ENCODE measurements at regions not wholly inside any gene's neighbourhood (a gene's known extent, or its start where the extent isn't known, plus 50 kb on each side); places are given as distances from the start of the nearest gene placed in this dataset.

DNA sequence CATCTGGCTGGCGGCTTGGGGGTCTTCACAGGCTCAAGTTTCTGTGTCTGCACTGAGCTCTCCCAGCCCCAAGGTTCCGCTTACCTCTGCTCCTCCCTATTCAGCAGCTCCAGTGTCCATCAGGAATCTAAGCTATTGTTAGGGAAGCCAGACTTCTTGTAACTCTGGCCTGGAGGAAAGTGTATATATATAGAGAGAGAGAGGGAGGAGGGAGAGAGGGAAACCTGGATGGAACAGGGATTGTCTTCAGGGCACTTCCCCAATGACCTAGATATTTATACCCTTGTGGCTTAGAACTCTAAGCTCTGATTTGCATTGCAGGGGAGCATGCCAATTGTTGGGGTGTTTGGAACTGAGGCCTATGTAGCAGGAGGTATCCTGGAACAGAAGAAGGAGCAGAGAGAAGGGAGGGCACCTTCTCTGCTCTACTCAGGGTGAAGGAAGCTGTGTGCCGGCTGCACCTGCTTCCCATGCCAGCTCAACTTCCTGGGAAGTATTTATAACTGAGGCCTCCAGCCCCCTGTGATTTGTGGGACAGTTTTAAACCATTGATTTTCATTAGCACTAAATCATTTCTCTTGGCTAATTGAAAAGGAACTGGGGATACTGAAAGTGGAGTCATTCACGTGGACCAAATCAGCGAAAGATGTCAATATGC is 70.9 kb downstream of the NAV1 start:
- no peak overlapping the region for H3K4me3 ChIP-seq (ENCODE audit: low read length in 2 of 2)
- H3K4me1 ChIP-seq (ENCODE audit: control insufficient read depth in 2 of 2, insufficient read depth in 2 of 2, low read length in 2 of 2), result peaks cover 0 to 3% of the 10 kb centered on the region in 2 donors

DNA sequence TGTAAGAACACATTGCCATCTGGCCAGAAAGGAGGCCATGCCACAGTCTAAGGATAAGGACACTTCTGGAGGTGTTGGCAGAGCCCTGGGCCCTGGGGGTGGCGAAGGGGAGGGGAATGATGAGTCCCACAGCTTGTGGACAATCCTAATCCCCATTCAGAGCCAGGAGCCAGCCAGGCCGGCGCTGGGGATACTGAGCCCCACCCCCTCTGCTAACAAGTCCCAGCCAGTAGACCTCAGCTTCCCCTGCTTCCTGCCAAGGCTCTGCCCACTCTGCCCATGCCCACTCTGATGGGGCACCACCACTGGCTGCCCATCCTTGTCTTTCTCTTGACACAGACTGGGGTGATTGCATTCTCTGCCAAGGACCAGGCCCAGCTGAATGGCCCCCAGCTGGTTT is 71.9 kb downstream of the NAV1 start:
- no peak overlapping the region for H3K9ac ChIP-seq (ENCODE audit: low read depth in 1 of 2, low read length in 2 of 2)
- H3K9me3 ChIP-seq (ENCODE audit: control insufficient read depth in 2 of 2, low read length in 2 of 2), result no peaks in the 10 kb centered on the region
- H3K36me3 ChIP-seq (ENCODE audit: control insufficient read depth in 2 of 2, insufficient read depth in 2 of 2, low read length in 2 of 2), result no peaks in the 10 kb centered on the region

More for the DNA sequence above, 70.9 kb downstream of the NAV1 start:
- Histone ChIP-seq H3K9ac (ENCODE audit: low read depth in 1 of 2, low read length in 2 of 2) (no peak overlapping the region), H3K27me3 (ENCODE audit: control insufficient read depth in 2 of 2, insufficient read depth in 2 of 2, low read length in 2 of 2) (no peaks in the 10 kb centered on the region), H3K9me3 (ENCODE audit: control insufficient read depth in 2 of 2, low read length in 2 of 2) (no peaks in the 10 kb centered on the region), H3K36me3 (ENCODE audit: control insufficient read depth in 2 of 2, insufficient read depth in 2 of 2, low read length in 2 of 2) (no peaks in the 10 kb centered on the region), H3K27ac (ENCODE audit: low read depth in 2 of 2, low read length in 2 of 2) (no peak overlapping the region)

DNA sequence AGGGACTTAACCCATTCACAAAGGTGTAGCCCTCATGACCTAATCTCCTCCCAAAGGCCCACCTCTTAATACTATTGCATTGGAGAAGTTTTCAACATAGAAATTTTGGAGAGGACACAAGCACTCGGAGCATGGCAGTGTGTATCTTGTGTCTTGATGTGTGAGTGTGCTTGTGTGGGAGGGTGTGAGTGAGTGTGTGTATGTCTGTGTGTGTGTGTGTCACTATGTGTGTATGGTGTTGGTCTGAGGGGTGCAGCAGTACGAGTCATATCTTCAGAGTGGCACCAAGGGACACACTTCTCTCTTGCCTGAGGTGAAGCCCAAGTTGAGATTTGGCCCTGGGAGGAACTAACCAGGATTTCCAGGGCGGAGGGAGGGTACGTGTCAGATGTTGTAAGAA is 73.7 kb downstream of the NAV1 start:
- H3K4me3 ChIP-seq (ENCODE audit: low read length in 2 of 2), result no peak overlapping the region
- H3K27me3 ChIP-seq (ENCODE audit: control insufficient read depth in 2 of 2, insufficient read depth in 2 of 2, low read length in 2 of 2), result no peaks in the 10 kb centered on the region
- no peak overlapping the region for H3K9ac ChIP-seq (ENCODE audit: low read depth in 1 of 2, low read length in 2 of 2)
- no peaks in the 10 kb centered on the region for H3K9me3 ChIP-seq (ENCODE audit: control insufficient read depth in 2 of 2, low read length in 2 of 2)
- H3K4me1 ChIP-seq (ENCODE audit: control insufficient read depth in 2 of 2, insufficient read depth in 2 of 2, low read length in 2 of 2), result no peaks in the 10 kb centered on the region
- no peaks in the 10 kb centered on the region for H3K36me3 ChIP-seq (ENCODE audit: control insufficient read depth in 2 of 2, insufficient read depth in 2 of 2, low read length in 2 of 2)
- no peak overlapping the region for H3K27ac ChIP-seq (ENCODE audit: low read depth in 2 of 2, low read length in 2 of 2)

More for the DNA sequence above, 71.9 kb downstream of the NAV1 start:
- peaks cover 0 to 3% of the 10 kb centered on the region in 2 donors for H3K4me1 ChIP-seq (ENCODE audit: control insufficient read depth in 2 of 2, insufficient read depth in 2 of 2, low read length in 2 of 2)
- H3K27me3 ChIP-seq (ENCODE audit: control insufficient read depth in 2 of 2, insufficient read depth in 2 of 2, low read length in 2 of 2), result no peaks in the 10 kb centered on the region
- no peak overlapping the region for H3K4me3 ChIP-seq (ENCODE audit: low read length in 2 of 2)
- H3K27ac ChIP-seq (ENCODE audit: low read depth in 2 of 2, low read length in 2 of 2), result no peak overlapping the region

DNA sequence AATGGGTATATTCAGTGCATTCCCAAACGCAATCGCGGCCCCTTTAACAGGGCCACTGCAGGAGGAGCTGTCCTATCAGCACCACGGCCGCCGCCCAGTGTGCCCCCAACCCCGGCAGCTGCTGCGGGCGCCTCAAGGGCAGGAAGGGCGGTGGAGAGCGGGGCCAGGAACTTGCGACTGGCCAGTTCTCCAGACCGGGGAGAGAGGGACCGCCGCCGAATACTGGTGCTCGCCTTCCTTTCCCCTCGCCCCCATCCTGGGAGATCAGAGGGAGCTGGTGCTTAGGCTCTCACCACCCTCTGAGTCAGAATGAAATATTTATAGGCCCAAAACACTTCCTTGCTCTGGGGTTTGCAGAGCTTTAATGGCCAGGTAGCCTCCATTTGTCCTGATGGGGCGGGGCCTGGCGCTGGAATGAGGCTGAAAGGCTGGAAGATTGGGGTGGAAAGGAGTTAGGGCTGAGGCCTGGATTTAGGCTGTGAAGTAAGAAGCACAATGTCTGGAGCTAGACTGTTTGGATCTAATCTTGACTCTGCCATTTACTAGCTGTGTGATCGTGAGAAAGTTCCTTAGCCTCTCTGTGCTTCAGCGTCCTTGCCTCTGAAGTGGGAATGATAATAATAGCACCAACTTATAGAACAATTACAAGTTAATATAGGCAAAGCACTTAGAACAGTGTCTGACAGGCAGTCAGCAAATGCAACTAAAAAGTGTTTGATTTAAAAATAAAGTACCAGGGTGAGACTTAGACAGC is 75.5 kb downstream of the NAV1 start:
- H3K9me3 ChIP-seq (ENCODE audit: control insufficient read depth in 2 of 2, low read length in 2 of 2), result no peaks in the 10 kb centered on the region
- H3K4me3 ChIP-seq (ENCODE audit: low read length in 2 of 2), result no peak overlapping the region

DNA sequence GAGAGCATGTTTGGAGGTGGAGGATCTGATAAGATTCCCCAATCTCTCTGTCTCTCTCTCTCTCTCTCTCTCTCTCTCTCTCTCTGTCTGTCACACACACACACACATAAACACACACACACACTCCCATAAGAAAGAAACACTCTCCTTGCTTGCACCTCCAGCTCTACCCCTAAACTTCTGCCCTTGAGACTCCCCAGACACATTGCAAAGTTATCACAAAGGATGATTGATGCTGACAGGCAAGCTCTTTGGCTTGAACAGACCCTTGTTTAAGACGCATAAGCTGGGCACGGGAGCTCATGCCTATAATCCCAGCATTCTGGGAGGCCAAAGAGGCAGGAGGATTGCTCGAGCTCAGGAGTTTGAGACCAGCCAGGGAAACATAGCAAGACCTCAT is 78.2 kb downstream of the NAV1 start:
- H3K4me3 ChIP-seq (ENCODE audit: low read length in 2 of 2), result no peak overlapping the region
- no peaks in the 10 kb centered on the region for H3K4me1 ChIP-seq (ENCODE audit: control insufficient read depth in 2 of 2, insufficient read depth in 2 of 2, low read length in 2 of 2)
- H3K36me3 ChIP-seq (ENCODE audit: control insufficient read depth in 2 of 2, insufficient read depth in 2 of 2, low read length in 2 of 2), result no peaks in the 10 kb centered on the region
- H3K27ac ChIP-seq (ENCODE audit: low read depth in 2 of 2, low read length in 2 of 2), result no peak overlapping the region
- no peak overlapping the region for H3K9ac ChIP-seq (ENCODE audit: low read depth in 1 of 2, low read length in 2 of 2)
- H3K27me3 ChIP-seq (ENCODE audit: control insufficient read depth in 2 of 2, insufficient read depth in 2 of 2, low read length in 2 of 2), result no peaks in the 10 kb centered on the region
- no peaks in the 10 kb centered on the region for H3K9me3 ChIP-seq (ENCODE audit: control insufficient read depth in 2 of 2, low read length in 2 of 2)

More for the DNA sequence above, 75.5 kb downstream of the NAV1 start:
- Histone ChIP-seq H3K36me3 (ENCODE audit: control insufficient read depth in 2 of 2, insufficient read depth in 2 of 2, low read length in 2 of 2) (no peaks in the 10 kb centered on the region), H3K4me1 (ENCODE audit: control insufficient read depth in 2 of 2, insufficient read depth in 2 of 2, low read length in 2 of 2) (no peaks in the 10 kb centered on the region), H3K9ac (ENCODE audit: low read depth in 1 of 2, low read length in 2 of 2) (no peak overlapping the region), H3K27me3 (ENCODE audit: control insufficient read depth in 2 of 2, insufficient read depth in 2 of 2, low read length in 2 of 2) (no peaks in the 10 kb centered on the region), H3K27ac (ENCODE audit: low read depth in 2 of 2, low read length in 2 of 2) (no peak overlapping the region)

DNA sequence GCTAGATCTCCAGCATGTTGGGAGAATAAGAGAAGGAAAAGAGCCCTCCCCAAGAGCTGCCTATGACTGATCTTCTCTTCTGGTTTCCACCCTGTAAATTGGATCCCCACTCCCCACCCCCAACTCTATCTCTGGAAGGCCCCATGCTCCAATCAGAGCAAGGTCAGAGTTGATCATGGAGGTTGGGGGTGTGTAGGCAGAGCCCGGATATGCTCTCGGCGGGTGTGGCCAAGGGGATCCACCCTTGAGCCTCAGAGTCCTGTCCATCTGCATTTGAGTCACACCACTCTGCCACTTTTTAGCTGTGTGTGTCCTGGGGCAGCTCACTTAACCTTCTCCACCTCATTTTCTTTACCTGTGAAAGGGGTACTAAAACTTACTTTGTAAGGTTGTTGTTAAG is 79.5 kb downstream of the NAV1 start:
- H3K36me3 ChIP-seq (ENCODE audit: control insufficient read depth in 2 of 2, insufficient read depth in 2 of 2, low read length in 2 of 2), result no peaks in the 10 kb centered on the region
- no peaks in the 10 kb centered on the region for H3K4me1 ChIP-seq (ENCODE audit: control insufficient read depth in 2 of 2, insufficient read depth in 2 of 2, low read length in 2 of 2)
- H3K9ac ChIP-seq (ENCODE audit: low read depth in 1 of 2, low read length in 2 of 2), result no peak overlapping the region
- no peak overlapping the region for H3K27ac ChIP-seq (ENCODE audit: low read depth in 2 of 2, low read length in 2 of 2)
- H3K4me3 ChIP-seq (ENCODE audit: low read length in 2 of 2), result no peak overlapping the region
- no peaks in the 10 kb centered on the region for H3K9me3 ChIP-seq (ENCODE audit: control insufficient read depth in 2 of 2, low read length in 2 of 2)
- no peaks in the 10 kb centered on the region for H3K27me3 ChIP-seq (ENCODE audit: control insufficient read depth in 2 of 2, insufficient read depth in 2 of 2, low read length in 2 of 2)

DNA sequence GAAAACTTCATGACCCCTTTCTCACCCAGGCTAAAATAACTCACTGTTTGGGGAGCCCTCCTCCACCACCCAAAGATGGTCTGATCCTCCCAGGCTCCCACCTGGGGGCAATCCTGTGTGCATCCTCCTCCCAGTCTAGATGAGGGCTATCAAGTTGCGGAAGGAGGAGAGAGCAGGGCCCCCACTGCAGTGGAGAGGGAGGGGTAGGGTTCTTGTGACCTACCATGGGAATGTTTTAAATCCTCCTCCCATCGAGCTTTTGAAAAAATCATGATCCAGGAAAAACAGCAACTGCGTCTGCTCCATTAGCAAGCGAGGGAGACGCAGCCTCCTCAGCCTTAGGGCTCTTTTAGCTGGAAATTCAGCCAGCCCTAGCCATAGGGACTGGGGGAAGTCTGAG is 80.0 kb downstream of the NAV1 start:
- no peaks in the 10 kb centered on the region for H3K27me3 ChIP-seq (ENCODE audit: control insufficient read depth in 2 of 2, insufficient read depth in 2 of 2, low read length in 2 of 2)
- peaks cover 0 to under 1% of the 10 kb centered on the region in 2 donors for H3K36me3 ChIP-seq (ENCODE audit: control insufficient read depth in 2 of 2, insufficient read depth in 2 of 2, low read length in 2 of 2)
- H3K9ac ChIP-seq (ENCODE audit: low read depth in 1 of 2, low read length in 2 of 2), result no peak overlapping the region
- no peaks in the 10 kb centered on the region for H3K4me1 ChIP-seq (ENCODE audit: control insufficient read depth in 2 of 2, insufficient read depth in 2 of 2, low read length in 2 of 2)
- H3K9me3 ChIP-seq (ENCODE audit: control insufficient read depth in 2 of 2, low read length in 2 of 2), result no peaks in the 10 kb centered on the region
- no peak overlapping the region for H3K4me3 ChIP-seq (ENCODE audit: low read length in 2 of 2)
- H3K27ac ChIP-seq (ENCODE audit: low read depth in 2 of 2, low read length in 2 of 2), result no peak overlapping the region

DNA sequence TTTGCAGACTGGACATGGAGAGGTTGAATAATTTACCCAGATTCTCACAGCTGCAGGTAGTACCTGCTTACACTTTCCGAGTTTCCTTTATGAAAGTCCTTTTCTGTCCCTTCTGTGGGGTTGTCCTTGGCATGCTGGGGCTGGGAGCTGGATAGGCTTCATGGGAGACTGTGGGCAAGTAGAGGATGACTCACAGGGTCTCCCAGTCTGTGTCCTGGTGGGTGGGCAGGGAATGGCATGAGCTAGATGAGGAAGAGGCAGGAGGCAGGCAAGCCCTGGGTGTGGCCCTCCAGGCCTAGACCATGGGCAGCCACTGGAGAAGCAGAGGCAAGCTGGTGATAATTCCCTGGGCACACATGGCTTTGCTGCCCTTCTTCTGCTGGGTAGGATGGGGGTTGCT is 80.6 kb downstream of the NAV1 start:
- Histone ChIP-seq H3K9ac (ENCODE audit: low read depth in 1 of 2, low read length in 2 of 2) (no peak overlapping the region), H3K27me3 (ENCODE audit: control insufficient read depth in 2 of 2, insufficient read depth in 2 of 2, low read length in 2 of 2) (no peaks in the 10 kb centered on the region)

DNA sequence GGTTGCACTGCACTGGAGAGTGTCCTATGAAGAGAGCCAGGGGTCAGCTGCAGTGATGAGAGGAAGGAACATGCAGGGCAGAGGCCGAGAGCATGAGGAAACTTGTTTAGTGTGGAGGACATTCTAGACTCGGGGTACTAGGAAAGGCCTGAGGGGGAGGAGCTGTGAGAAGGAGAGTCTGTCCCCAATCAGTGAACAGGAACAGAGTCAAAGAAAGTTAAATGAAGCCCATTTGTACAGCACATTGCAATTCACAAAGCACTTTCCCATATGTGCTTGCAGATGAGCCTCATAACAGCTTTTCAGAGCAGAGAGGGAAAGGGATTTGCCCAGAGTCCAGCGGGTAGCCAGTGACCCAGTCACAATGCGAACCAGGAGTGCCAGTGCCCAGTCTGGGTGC is 83.4 kb downstream of the NAV1 start:
- H3K4me1 ChIP-seq (ENCODE audit: control insufficient read depth in 2 of 2, insufficient read depth in 2 of 2, low read length in 2 of 2), result no peaks in the 10 kb centered on the region
- no peak overlapping the region for H3K4me3 ChIP-seq (ENCODE audit: low read length in 2 of 2)
- no peak overlapping the region for H3K27ac ChIP-seq (ENCODE audit: low read depth in 2 of 2, low read length in 2 of 2)
- H3K27me3 ChIP-seq (ENCODE audit: control insufficient read depth in 2 of 2, insufficient read depth in 2 of 2, low read length in 2 of 2), result no peaks in the 10 kb centered on the region
- peaks cover 0 to 2% of the 10 kb centered on the region in 2 donors for H3K36me3 ChIP-seq (ENCODE audit: control insufficient read depth in 2 of 2, insufficient read depth in 2 of 2, low read length in 2 of 2)
- H3K9me3 ChIP-seq (ENCODE audit: control insufficient read depth in 2 of 2, low read length in 2 of 2), result no peaks in the 10 kb centered on the region
- H3K9ac ChIP-seq (ENCODE audit: low read depth in 1 of 2, low read length in 2 of 2), result no peak overlapping the region

More for the DNA sequence above, 80.6 kb downstream of the NAV1 start:
- Histone ChIP-seq H3K9me3 (ENCODE audit: control insufficient read depth in 2 of 2, low read length in 2 of 2) (no peaks in the 10 kb centered on the region), H3K4me1 (ENCODE audit: control insufficient read depth in 2 of 2, insufficient read depth in 2 of 2, low read length in 2 of 2) (no peaks in the 10 kb centered on the region), H3K27ac (ENCODE audit: low read depth in 2 of 2, low read length in 2 of 2) (no peak overlapping the region), H3K4me3 (ENCODE audit: low read length in 2 of 2) (no peak overlapping the region), H3K36me3 (ENCODE audit: control insufficient read depth in 2 of 2, insufficient read depth in 2 of 2, low read length in 2 of 2) (peaks cover 0 to 2% of the 10 kb centered on the region in 2 donors)

DNA sequence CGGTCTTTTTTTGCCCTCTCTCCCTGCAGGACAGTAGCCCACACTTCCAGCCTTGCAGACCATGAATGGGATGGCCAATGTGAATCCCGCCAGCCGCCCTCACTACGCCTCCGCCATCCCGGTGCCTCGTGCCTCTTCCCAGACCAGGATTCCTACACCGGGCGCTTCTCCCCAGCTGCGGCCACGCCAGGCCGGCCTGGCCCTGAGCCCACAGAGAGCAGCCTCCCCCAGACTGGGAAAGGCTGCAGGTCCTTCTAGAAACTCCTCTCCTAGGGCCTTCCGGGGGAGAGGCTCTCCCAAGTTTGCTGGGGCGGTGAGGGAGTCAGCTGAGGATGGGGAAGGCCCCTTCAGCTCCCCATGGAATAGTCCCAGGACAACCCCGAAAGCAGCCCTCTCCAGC is 83.9 kb downstream of the NAV1 start:
- no peaks in the 10 kb centered on the region for H3K9me3 ChIP-seq (ENCODE audit: control insufficient read depth in 2 of 2, low read length in 2 of 2)
- no peaks in the 10 kb centered on the region for H3K4me1 ChIP-seq (ENCODE audit: control insufficient read depth in 2 of 2, insufficient read depth in 2 of 2, low read length in 2 of 2)
- no peak overlapping the region for H3K4me3 ChIP-seq (ENCODE audit: low read length in 2 of 2)
- no peak overlapping the region for H3K27ac ChIP-seq (ENCODE audit: low read depth in 2 of 2, low read length in 2 of 2)
- no peak overlapping the region for H3K9ac ChIP-seq (ENCODE audit: low read depth in 1 of 2, low read length in 2 of 2)
- H3K27me3 ChIP-seq (ENCODE audit: control insufficient read depth in 2 of 2, insufficient read depth in 2 of 2, low read length in 2 of 2), result no peaks in the 10 kb centered on the region
- peaks cover 0 to 2% of the 10 kb centered on the region in 2 donors for H3K36me3 ChIP-seq (ENCODE audit: control insufficient read depth in 2 of 2, insufficient read depth in 2 of 2, low read length in 2 of 2)

Measured in mucosa of rectum (tissue), 2 donors.